ENCODE measurements at regions not wholly inside any gene's neighbourhood (a gene's known extent, or its start where the extent isn't known, plus 50 kb on each side); places are given as distances from the start of the nearest gene placed in this dataset.

- no peak for TF ChIP-seq CTCF (IDR thresholded peaks at IDR 0.05)
Measured at GRCh38 chr12:78340406-78340805, 509.7 kb downstream of the NAV3 start.

- TF ChIP-seq CTCF (IDR thresholded peaks at IDR 0.05), result no peak
Measured at GRCh38 chr12:78343657-78344056, 513.0 kb downstream of the NAV3 start.

- no peak for TF ChIP-seq CTCF (IDR thresholded peaks at IDR 0.05)
Measured at GRCh38 chr12:78359520-78359919, 505.1 kb upstream of the SYT1 start.

- no peak for TF ChIP-seq CTCF (IDR thresholded peaks at IDR 0.05)
Measured at GRCh38 chr12:78361683-78362082, 502.9 kb upstream of the SYT1 start.

- TF ChIP-seq CTCF (IDR thresholded peaks at IDR 0.05), result no peak
Measured at GRCh38 chr12:78371284-78371683, 493.3 kb upstream of the SYT1 start.

GRCh38 chr12:78375461-78375860 is 489.1 kb upstream of the SYT1 start:
- no peak for TF ChIP-seq CTCF (IDR thresholded peaks at IDR 0.05)

GRCh38 chr12:78376257-78376656 is 488.3 kb upstream of the SYT1 start:
- no peak for TF ChIP-seq CTCF (IDR thresholded peaks at IDR 0.05)

- no peak for TF ChIP-seq CTCF (IDR thresholded peaks at IDR 0.05)
Measured at GRCh38 chr12:78383414-78383813, 481.2 kb upstream of the SYT1 start.

Measured in LNCAP (cell line).